ENCODE measurements at regions not wholly inside any gene's neighbourhood (a gene's known extent, or its start where the extent isn't known, plus 50 kb on each side); places are given as distances from the start of the nearest gene placed in this dataset.
"Not testable (repeated sequence)": the region's sequence is repeated elsewhere in the genome, so short reads cannot be mapped to it uniquely, and the experiment has no call there.

DNA sequence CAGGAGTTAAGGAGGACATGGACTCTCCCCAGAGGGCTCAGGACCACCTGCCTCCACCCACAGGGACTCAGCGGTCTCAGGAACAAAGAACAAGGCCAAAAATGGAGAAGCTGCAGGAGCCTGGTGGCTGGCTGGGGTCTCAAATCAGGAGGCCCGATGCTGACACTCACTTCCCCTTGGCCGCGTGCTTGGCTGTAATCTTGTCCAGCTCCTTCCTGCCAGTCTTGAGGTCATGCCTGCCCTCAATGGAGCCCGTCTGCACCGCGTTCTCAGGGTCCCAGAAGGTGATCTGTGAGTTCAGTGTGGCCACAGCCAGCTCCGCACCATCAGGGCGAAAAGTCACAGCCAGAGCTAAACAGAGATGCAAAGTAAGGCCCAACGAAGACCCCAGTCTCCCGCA is 5381.9 kb upstream of the TPTE start:
- TF ChIP-seq, protein P1, sequence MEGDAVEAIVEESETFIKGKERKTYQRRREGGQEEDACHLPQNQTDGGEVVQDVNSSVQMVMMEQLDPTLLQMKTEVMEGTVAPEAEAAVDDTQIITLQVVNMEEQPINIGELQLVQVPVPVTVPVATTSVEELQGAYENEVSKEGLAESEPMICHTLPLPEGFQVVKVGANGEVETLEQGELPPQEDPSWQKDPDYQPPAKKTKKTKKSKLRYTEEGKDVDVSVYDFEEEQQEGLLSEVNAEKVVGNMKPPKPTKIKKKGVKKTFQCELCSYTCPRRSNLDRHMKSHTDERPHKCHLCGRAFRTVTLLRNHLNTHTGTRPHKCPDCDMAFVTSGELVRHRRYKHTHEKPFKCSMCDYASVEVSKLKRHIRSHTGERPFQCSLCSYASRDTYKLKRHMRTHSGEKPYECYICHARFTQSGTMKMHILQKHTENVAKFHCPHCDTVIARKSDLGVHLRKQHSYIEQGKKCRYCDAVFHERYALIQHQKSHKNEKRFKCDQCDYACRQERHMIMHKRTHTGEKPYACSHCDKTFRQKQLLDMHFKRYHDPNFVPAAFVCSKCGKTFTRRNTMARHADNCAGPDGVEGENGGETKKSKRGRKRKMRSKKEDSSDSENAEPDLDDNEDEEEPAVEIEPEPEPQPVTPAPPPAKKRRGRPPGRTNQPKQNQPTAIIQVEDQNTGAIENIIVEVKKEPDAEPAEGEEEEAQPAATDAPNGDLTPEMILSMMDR (IDR thresholded peaks at IDR 0.05): not testable (repeated sequence)
- TF ChIP-seq POLR2A (IDR thresholded peaks at IDR 0.05): not testable (repeated sequence)
